ENCODE measurements at regions not wholly inside any gene's neighbourhood (a gene's known extent, or its start where the extent isn't known, plus 50 kb on each side); places are given as distances from the start of the nearest gene placed in this dataset.

DNA sequence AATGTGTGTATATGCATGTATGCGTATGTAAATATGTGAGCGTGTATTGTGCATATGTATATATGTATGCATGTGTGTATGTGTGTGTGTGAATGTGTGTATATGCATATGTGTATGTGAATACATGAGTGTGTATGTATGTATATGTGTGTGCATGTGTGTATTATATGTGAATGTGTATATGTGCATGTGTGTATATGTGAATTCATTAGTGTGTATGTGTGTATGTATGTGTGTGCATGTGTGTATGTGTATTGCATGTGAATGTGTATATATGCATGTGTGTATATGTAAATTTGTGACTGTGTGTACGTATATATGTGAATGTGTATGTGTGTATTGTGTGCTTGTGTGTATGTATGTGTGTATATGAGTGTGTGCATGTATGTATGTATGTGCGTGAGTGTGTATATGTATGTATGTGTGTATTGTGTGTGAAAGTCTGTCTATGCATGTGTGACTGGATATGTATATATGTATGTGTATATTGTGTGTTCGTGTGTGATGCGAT, 455.9 kb downstream of the TYW1 start:
- TF ChIP-seq, protein P1, sequence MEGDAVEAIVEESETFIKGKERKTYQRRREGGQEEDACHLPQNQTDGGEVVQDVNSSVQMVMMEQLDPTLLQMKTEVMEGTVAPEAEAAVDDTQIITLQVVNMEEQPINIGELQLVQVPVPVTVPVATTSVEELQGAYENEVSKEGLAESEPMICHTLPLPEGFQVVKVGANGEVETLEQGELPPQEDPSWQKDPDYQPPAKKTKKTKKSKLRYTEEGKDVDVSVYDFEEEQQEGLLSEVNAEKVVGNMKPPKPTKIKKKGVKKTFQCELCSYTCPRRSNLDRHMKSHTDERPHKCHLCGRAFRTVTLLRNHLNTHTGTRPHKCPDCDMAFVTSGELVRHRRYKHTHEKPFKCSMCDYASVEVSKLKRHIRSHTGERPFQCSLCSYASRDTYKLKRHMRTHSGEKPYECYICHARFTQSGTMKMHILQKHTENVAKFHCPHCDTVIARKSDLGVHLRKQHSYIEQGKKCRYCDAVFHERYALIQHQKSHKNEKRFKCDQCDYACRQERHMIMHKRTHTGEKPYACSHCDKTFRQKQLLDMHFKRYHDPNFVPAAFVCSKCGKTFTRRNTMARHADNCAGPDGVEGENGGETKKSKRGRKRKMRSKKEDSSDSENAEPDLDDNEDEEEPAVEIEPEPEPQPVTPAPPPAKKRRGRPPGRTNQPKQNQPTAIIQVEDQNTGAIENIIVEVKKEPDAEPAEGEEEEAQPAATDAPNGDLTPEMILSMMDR (conservative IDR thresholded peaks at IDR 0.05; ENCODE audit: low read depth, low read length), result no peak
- TF ChIP-seq EZH2phosphoT487 (IDR thresholded peaks at IDR 0.05; ENCODE audit: borderline replicate concordance, low read length), result no peak
